ENCODE measurements at regions not wholly inside any gene's neighbourhood (a gene's known extent, or its start where the extent isn't known, plus 50 kb on each side); places are given as distances from the start of the nearest gene placed in this dataset.

- CTCF ChIA-PET (ENCODE audit: unreplicated experiment): no interaction called here
- H3K4me1 ChIP-seq (ENCODE audit: insufficient read depth, low read length, poor library complexity, severe bottlenecking): no peaks in the 10 kb centered on the region
- no peak overlapping the region for H3K27ac ChIP-seq (ENCODE audit: low read depth, low read length, poor library complexity, severe bottlenecking)
- no peak overlapping the region for H3K4me3 ChIP-seq (ENCODE audit: low read depth, low read length, poor library complexity, severe bottlenecking)
- H2AFZ ChIP-seq (ENCODE audit: low read length): no peak overlapping the region
- H4K20me1 ChIP-seq (ENCODE audit: insufficient read depth, low read length): no peaks in the 10 kb centered on the region
- POLR2A ChIA-PET: no interaction called here
- no peaks in the 10 kb centered on the region for H3K9me2 ChIP-seq (ENCODE audit: insufficient read depth, low read length)
- DNase-seq (ENCODE audit: low spot score): no peak
- no peaks in the 10 kb centered on the region for H3K9me3 ChIP-seq (ENCODE audit: low read length)
- no peaks in the 10 kb centered on the region for H3K36me3 ChIP-seq (ENCODE audit: insufficient read depth, low read length)
- H3K79me2 ChIP-seq (ENCODE audit: insufficient read depth, low read depth, low read length): no peaks in the 10 kb centered on the region
- BruUV-seq (replicated peaks): no TSS peak
- H3K4me2 ChIP-seq (ENCODE audit: low read length): no peak overlapping the region
- intact Hi-C loops (cut with micrococcal nuclease; ENCODE audit: unreplicated experiment): no loop called here
- no peak for TF ChIP-seq CTCF (conservative IDR thresholded peaks at IDR 0.05; ENCODE audit: low read length)
- TF ChIP-seq EZH2phosphoT487 (IDR thresholded peaks at IDR 0.05; ENCODE audit: borderline replicate concordance, low read depth, low read length): no peak
Measured at GRCh38 chr2:208627110-208627884, 220.7 kb downstream of the PTH2R start.

- ChIA-PET POLR2A (no interaction called here), CTCF (ENCODE audit: unreplicated experiment) (no interaction called here)
- Histone ChIP-seq H3K79me2 (ENCODE audit: insufficient read depth, low read depth, low read length) (no peaks in the 10 kb centered on the region), H3K4me2 (ENCODE audit: low read length) (no peak overlapping the region), H3K27ac (ENCODE audit: low read depth, low read length, poor library complexity, severe bottlenecking) (no peak overlapping the region), H2AFZ (ENCODE audit: low read length) (no peak overlapping the region), H3K9me3 (ENCODE audit: low read length) (no peaks in the 10 kb centered on the region), H3K4me3 (ENCODE audit: low read depth, low read length, poor library complexity, severe bottlenecking) (no peak overlapping the region), H3K9me2 (ENCODE audit: insufficient read depth, low read length) (no peaks in the 10 kb centered on the region), H4K20me1 (ENCODE audit: insufficient read depth, low read length) (no peaks in the 10 kb centered on the region), H3K36me3 (ENCODE audit: insufficient read depth, low read length) (no peaks in the 10 kb centered on the region), H3K4me1 (ENCODE audit: insufficient read depth, low read length, poor library complexity, severe bottlenecking) (no peaks in the 10 kb centered on the region)
- BruUV-seq (replicated peaks): no TSS peak
- DNase-seq (ENCODE audit: low spot score): no peak
- intact Hi-C loops (cut with micrococcal nuclease; ENCODE audit: unreplicated experiment): no loop called here
- TF ChIP-seq EZH2phosphoT487 (IDR thresholded peaks at IDR 0.05; ENCODE audit: borderline replicate concordance, low read depth, low read length) (no peak), CTCF (conservative IDR thresholded peaks at IDR 0.05; ENCODE audit: low read length) (no peak)
Measured at GRCh38 chr2:208627916-208628315, 221.3 kb downstream of the PTH2R start.

- H3K4me3 ChIP-seq (ENCODE audit: low read depth, low read length, poor library complexity, severe bottlenecking): no peak overlapping the region
- BruUV-seq (replicated peaks): no TSS peak
- no peaks in the 10 kb centered on the region for H3K4me1 ChIP-seq (ENCODE audit: insufficient read depth, low read length, poor library complexity, severe bottlenecking)
- intact Hi-C loops (cut with micrococcal nuclease; ENCODE audit: unreplicated experiment): no loop called here
- H2AFZ ChIP-seq (ENCODE audit: low read length): no peak overlapping the region
- H4K20me1 ChIP-seq (ENCODE audit: insufficient read depth, low read length): no peaks in the 10 kb centered on the region
- ChIA-PET CTCF (ENCODE audit: unreplicated experiment) (no interaction called here), POLR2A (no interaction called here)
- no peaks in the 10 kb centered on the region for H3K79me2 ChIP-seq (ENCODE audit: insufficient read depth, low read depth, low read length)
- TF ChIP-seq CTCF (conservative IDR thresholded peaks at IDR 0.05; ENCODE audit: low read length) (no peak), EZH2phosphoT487 (IDR thresholded peaks at IDR 0.05; ENCODE audit: borderline replicate concordance, low read depth, low read length) (no peak)
- H3K4me2 ChIP-seq (ENCODE audit: low read length): no peak overlapping the region
- H3K9me2 ChIP-seq (ENCODE audit: insufficient read depth, low read length): no peaks in the 10 kb centered on the region
- DNase-seq (ENCODE audit: low spot score): no peak
- H3K36me3 ChIP-seq (ENCODE audit: insufficient read depth, low read length): no peaks in the 10 kb centered on the region
- no peaks in the 10 kb centered on the region for H3K9me3 ChIP-seq (ENCODE audit: low read length)
- H3K27ac ChIP-seq (ENCODE audit: low read depth, low read length, poor library complexity, severe bottlenecking): no peak overlapping the region
Measured at GRCh38 chr2:208638059-208638458, 231.5 kb downstream of the PTH2R start.
